GM21717 (cell line): ENCODE measurements at regions not wholly inside any gene's neighbourhood (a gene's known extent, or its start where the extent isn't known, plus 50 kb on each side); places are given as distances from the start of the nearest gene placed in this dataset.

Experiments used
- ATAC-seq: cut with Tn5 transposase; IDR thresholded peaks from one replicate; pipeline ENCODE4 v1.9.1; 2021; ENCODE audit warnings: mild to moderate bottlenecking, moderate library complexity; ENCODE audit not compliant: unreplicated experiment

- no peak for ATAC-seq
These were observed 243.7 kb downstream of the SLC16A7 start for GRCh38 chr12:59839514-59839913.

- ATAC-seq: no peak
These were observed 247.5 kb downstream of the SLC16A7 start for GRCh38 chr12:59843260-59843843.

GRCh38 chr12:59844750-59845149, 248.9 kb downstream of the SLC16A7 start:
- no peak for ATAC-seq

GRCh38 chr12:59845293-59845692, 249.5 kb downstream of the SLC16A7 start:
- no peak for ATAC-seq

GRCh38 chr12:59847127-59847526, 251.3 kb downstream of the SLC16A7 start:
- ATAC-seq: no peak

GRCh38 chr12:59850268-59850667, 254.4 kb downstream of the SLC16A7 start:
- no peak for ATAC-seq

GRCh38 chr12:59858508-59859170, 262.8 kb downstream of the SLC16A7 start:
- no peak for ATAC-seq

GRCh38 chr12:59859171-59859510, 263.3 kb downstream of the SLC16A7 start:
- ATAC-seq: no peak

- no peak for ATAC-seq
These were observed 265.8 kb downstream of the SLC16A7 start for GRCh38 chr12:59861635-59862034.

GRCh38 chr12:59867055-59867454, 271.2 kb downstream of the SLC16A7 start:
- no peak for ATAC-seq

- no peak for ATAC-seq
These were observed 271.9 kb downstream of the SLC16A7 start for GRCh38 chr12:59867689-59868088.

- ATAC-seq: no peak
These were observed 275.9 kb downstream of the SLC16A7 start for GRCh38 chr12:59871779-59872178.

- no peak for ATAC-seq
These were observed 277.3 kb downstream of the SLC16A7 start for GRCh38 chr12:59873136-59873535.

- ATAC-seq: no peak
These were observed 279.0 kb downstream of the SLC16A7 start for GRCh38 chr12:59874781-59875180.

GRCh38 chr12:59886131-59886733, 290.4 kb downstream of the SLC16A7 start:
- no peak for ATAC-seq

GRCh38 chr12:59887178-59887577, 291.3 kb downstream of the SLC16A7 start:
- no peak for ATAC-seq

- no peak for ATAC-seq
These were observed 295.2 kb downstream of the SLC16A7 start for GRCh38 chr12:59890896-59891579.

- ATAC-seq: no peak
These were observed 299.4 kb downstream of the SLC16A7 start for GRCh38 chr12:59895166-59895775.

- no peak for ATAC-seq
These were observed 309.2 kb downstream of the SLC16A7 start for GRCh38 chr12:59904874-59905521.

- ATAC-seq: no peak
These were observed 315.7 kb downstream of the SLC16A7 start for GRCh38 chr12:59911516-59911915.

- ATAC-seq: no peak
These were observed 321.2 kb downstream of the SLC16A7 start for GRCh38 chr12:59916988-59917387.
